ENCODE measurements at regions not wholly inside any gene's neighbourhood (a gene's known extent, or its start where the extent isn't known, plus 50 kb on each side); places are given as distances from the start of the nearest gene placed in this dataset.

DNA sequence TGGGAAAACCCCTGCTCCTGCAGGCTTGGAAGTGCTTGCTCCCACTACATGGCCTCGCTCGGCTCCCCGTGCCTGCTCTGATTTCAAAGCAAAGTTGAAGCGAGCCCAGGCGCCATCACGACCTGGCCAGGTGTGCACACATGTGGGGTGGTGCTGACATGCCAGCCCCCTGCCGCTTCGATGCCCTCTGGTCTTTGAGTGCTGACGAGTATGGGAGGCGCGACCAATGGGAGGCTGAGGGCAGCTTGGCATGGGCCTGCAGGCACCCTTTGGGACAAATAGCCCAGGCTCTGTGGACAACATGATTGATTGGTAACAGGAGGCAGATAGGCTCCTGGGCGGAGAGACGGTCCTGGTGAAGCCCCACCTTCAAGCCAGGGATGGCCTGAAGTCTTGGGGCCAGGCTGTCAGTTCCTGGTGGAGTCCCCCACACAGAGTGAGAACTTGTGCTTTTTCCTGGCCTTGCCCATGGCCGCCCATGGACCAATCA is 252.4 kb upstream of the SEMA3A start:
- H2AFZ ChIP-seq (ENCODE audit: low read depth): no peak overlapping the region
- H3K9me3 ChIP-seq: 0 out of 2 replicates have a peak, but pooled peaks cover 5% of the 10 kb centered on the region
- no peak overlapping the region for H3K27ac ChIP-seq (ENCODE audit: low read depth in 2 of 2, low read length in 1 of 2)
- H3K4me2 ChIP-seq: no peak overlapping the region
- H3K4me3 ChIP-seq (ENCODE audit: low read depth in 2 of 2, low read length in 1 of 2): no peak overlapping the region
- H3K27me3 ChIP-seq (ENCODE audit: insufficient read depth): no peaks in the 10 kb centered on the region
- no peaks in the 10 kb centered on the region for H3K4me1 ChIP-seq (ENCODE audit: control insufficient read depth in 1 of 2, insufficient read depth in 2 of 2, low read depth in 1 of 2, low read length in 1 of 2)
- H3K9me2 ChIP-seq: no peaks in the 10 kb centered on the region; the same call in 1 of the 2 replicates
- 90% methylated on average over 12 of the region's 14 CpGs for WGBS (ENCODE audit: low lambda C conversion rate)
- TF ChIP-seq, protein P1, sequence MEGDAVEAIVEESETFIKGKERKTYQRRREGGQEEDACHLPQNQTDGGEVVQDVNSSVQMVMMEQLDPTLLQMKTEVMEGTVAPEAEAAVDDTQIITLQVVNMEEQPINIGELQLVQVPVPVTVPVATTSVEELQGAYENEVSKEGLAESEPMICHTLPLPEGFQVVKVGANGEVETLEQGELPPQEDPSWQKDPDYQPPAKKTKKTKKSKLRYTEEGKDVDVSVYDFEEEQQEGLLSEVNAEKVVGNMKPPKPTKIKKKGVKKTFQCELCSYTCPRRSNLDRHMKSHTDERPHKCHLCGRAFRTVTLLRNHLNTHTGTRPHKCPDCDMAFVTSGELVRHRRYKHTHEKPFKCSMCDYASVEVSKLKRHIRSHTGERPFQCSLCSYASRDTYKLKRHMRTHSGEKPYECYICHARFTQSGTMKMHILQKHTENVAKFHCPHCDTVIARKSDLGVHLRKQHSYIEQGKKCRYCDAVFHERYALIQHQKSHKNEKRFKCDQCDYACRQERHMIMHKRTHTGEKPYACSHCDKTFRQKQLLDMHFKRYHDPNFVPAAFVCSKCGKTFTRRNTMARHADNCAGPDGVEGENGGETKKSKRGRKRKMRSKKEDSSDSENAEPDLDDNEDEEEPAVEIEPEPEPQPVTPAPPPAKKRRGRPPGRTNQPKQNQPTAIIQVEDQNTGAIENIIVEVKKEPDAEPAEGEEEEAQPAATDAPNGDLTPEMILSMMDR (IDR thresholded peaks at IDR 0.05): no peak
- TF ChIP-seq EP300 (IDR thresholded peaks at IDR 0.05; ENCODE audit: borderline replicate concordance in 1 of 2, low read depth in 1 of 2, low read length in 1 of 2) (no peak), SMC3 (IDR thresholded peaks at IDR 0.05; ENCODE audit: low read depth, low read length) (no peak), RAD21 (IDR thresholded peaks at IDR 0.05; ENCODE audit: low read length) (no peak), CHD2 (IDR thresholded peaks at IDR 0.05; ENCODE audit: low read length, partially characterized antibody) (no peak), ELF1 (IDR thresholded peaks at IDR 0.05) (no peak), GABPA (IDR thresholded peaks at IDR 0.05; ENCODE audit: low read depth) (no peak), POLR2AphosphoS5 (IDR thresholded peaks at IDR 0.05; ENCODE audit: low read depth, low read length) (no peak), FOXM1 (IDR thresholded peaks at IDR 0.05; ENCODE audit: low read depth) (no peak)
- TF ChIP-seq, protein P2, sequence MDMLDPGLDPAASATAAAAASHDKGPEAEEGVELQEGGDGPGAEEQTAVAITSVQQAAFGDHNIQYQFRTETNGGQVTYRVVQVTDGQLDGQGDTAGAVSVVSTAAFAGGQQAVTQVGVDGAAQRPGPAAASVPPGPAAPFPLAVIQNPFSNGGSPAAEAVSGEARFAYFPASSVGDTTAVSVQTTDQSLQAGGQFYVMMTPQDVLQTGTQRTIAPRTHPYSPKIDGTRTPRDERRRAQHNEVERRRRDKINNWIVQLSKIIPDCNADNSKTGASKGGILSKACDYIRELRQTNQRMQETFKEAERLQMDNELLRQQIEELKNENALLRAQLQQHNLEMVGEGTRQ (IDR thresholded peaks at IDR 0.05; ENCODE audit: borderline replicate concordance, low read depth, low read length): no peak
- H3K79me2 ChIP-seq (ENCODE audit: insufficient read depth): no peaks in the 10 kb centered on the region
- ChIA-PET CTCF (interaction anchor here (1.0 kb wide), 1 partner anchor 23 kb away, joined by 3 read pairs; no protein-coding TSS in a partner anchor), POLR2A (no interaction called here)
- H3F3A ChIP-seq (replicated peaks; ENCODE audit: insufficient read depth): no peaks in the 10 kb centered on the region
- no peak overlapping the region for H3K9ac ChIP-seq
- DNase-seq: no peak
- H4K20me1 ChIP-seq (ENCODE audit: insufficient read depth): no peaks in the 10 kb centered on the region
- H3K36me3 ChIP-seq (replicated peaks in 1 of 2; ENCODE audit: control insufficient read depth in 1 of 2, insufficient read depth in 2 of 2, low read length in 1 of 2): no peaks in the 10 kb centered on the region

DNA sequence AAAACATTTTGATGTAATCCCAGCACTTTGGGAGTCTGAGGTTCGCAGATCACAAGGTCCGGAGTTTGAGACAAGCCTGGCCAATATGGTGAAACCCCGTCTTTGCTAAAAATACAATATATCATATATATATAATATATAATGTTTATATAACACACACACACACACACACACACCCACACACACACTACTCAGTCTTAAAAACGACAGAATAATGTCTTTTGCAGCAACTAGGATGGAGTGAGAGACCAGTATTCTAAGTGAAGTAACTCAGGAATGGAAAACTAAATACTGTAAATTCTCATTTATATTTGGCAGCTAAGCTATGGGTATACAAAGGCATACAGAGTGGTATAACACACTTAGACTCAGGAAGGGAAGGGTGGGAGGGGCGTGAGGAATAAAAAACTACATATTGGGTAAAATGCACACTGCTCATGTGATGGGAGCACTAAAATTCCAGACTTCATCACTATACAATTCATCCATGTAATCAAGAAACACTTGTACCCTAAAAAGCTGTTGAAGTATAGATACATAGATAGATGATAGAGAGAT is 231.2 kb upstream of the SEMA3A start:
- Histone ChIP-seq H3K9me3 (peaks cover 4% of the 10 kb centered on the region), H4K20me1 (ENCODE audit: insufficient read depth) (no peaks in the 10 kb centered on the region), H3K9me2 (no peaks in the 10 kb centered on the region), H3F3A (replicated peaks; ENCODE audit: insufficient read depth) (no peaks in the 10 kb centered on the region), H2AFZ (ENCODE audit: low read depth) (no peak overlapping the region), H3K4me2 (no peak overlapping the region), H3K27ac (ENCODE audit: low read depth in 2 of 2, low read length in 1 of 2) (no peak overlapping the region), H3K79me2 (ENCODE audit: insufficient read depth) (no peaks in the 10 kb centered on the region), H3K9ac (no peak overlapping the region), H3K36me3 (replicated peaks in 1 of 2; ENCODE audit: control insufficient read depth in 1 of 2, insufficient read depth in 2 of 2, low read length in 1 of 2) (no peaks in the 10 kb centered on the region), H3K4me3 (ENCODE audit: low read depth in 2 of 2, low read length in 1 of 2) (no peak overlapping the region), H3K27me3 (ENCODE audit: insufficient read depth) (no peaks in the 10 kb centered on the region), H3K4me1 (ENCODE audit: control insufficient read depth in 1 of 2, insufficient read depth in 2 of 2, low read depth in 1 of 2, low read length in 1 of 2) (no peaks in the 10 kb centered on the region)
- ChIA-PET POLR2A (no interaction called here), CTCF (interaction anchor here (0.7 kb wide), 1 partner anchor 405 kb away, joined by 3 read pairs; no protein-coding TSS in a partner anchor)
- no peak for DNase-seq
- TF ChIP-seq YY1 (IDR thresholded peaks at IDR 0.05; ENCODE audit: low read depth) (no peak), FOSL2 (IDR thresholded peaks at IDR 0.05; ENCODE audit: borderline replicate concordance, low read depth) (no peak), FOXJ3 (CRISPR knock-in tag; IDR thresholded peaks at IDR 0.05) (no peak), FOXM1 (IDR thresholded peaks at IDR 0.05; ENCODE audit: low read depth) (no peak), RXRA (IDR thresholded peaks at IDR 0.05; ENCODE audit: borderline replicate concordance, low read depth) (no peak), EP300 (IDR thresholded peaks at IDR 0.05; ENCODE audit: borderline replicate concordance in 1 of 2, low read depth in 1 of 2, low read length in 1 of 2) (no peak), ZBTB33 (IDR thresholded peaks at IDR 0.05; ENCODE audit: borderline replicate concordance, low read depth) (no peak)
- TF ChIP-seq, protein P1 (IDR thresholded peaks at IDR 0.05): no peak
- TF ChIP-seq, protein P3, sequence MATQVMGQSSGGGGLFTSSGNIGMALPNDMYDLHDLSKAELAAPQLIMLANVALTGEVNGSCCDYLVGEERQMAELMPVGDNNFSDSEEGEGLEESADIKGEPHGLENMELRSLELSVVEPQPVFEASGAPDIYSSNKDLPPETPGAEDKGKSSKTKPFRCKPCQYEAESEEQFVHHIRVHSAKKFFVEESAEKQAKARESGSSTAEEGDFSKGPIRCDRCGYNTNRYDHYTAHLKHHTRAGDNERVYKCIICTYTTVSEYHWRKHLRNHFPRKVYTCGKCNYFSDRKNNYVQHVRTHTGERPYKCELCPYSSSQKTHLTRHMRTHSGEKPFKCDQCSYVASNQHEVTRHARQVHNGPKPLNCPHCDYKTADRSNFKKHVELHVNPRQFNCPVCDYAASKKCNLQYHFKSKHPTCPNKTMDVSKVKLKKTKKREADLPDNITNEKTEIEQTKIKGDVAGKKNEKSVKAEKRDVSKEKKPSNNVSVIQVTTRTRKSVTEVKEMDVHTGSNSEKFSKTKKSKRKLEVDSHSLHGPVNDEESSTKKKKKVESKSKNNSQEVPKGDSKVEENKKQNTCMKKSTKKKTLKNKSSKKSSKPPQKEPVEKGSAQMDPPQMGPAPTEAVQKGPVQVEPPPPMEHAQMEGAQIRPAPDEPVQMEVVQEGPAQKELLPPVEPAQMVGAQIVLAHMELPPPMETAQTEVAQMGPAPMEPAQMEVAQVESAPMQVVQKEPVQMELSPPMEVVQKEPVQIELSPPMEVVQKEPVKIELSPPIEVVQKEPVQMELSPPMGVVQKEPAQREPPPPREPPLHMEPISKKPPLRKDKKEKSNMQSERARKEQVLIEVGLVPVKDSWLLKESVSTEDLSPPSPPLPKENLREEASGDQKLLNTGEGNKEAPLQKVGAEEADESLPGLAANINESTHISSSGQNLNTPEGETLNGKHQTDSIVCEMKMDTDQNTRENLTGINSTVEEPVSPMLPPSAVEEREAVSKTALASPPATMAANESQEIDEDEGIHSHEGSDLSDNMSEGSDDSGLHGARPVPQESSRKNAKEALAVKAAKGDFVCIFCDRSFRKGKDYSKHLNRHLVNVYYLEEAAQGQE (IDR thresholded peaks at IDR 0.05; ENCODE audit: low read depth, low read length): no peak
- WGBS (ENCODE audit: low lambda C conversion rate): 84% methylated on average over 5 of the region's 5 CpGs
